ENCODE measurements at regions not wholly inside any gene's neighbourhood (a gene's known extent, or its start where the extent isn't known, plus 50 kb on each side); places are given as distances from the start of the nearest gene placed in this dataset.

DNA sequence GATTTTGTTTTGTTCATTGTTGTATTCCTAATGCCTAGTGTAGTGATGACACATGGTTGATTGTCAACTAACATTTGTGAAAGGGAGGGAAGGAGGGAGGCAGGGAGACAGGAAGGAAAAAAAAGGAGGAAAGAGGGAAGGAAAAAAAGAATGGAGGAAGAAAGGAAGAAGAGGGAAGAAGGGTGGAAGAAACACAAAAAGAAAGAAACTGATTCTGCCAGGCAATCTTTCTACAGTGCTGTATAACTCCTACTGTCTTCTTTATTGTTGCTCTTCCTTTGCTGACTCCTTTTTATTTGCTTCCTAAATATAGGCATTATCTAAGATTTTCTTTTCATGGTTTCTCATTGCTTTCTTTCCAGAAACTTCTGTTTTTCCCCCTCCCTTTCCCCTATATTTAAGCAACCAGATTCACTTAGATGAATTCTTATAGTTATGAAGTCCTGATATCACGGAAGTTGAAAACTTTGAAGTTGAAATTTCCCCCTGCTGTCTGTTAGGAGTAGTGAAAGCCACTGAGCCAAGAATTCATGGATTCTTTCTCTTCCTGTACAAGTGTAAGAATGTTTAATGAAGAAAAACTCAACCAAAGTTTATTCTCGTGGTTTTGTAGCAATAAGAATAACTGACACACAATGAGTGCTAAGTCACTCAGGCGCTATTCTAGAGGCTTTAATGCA is 305.1 kb upstream of the FSHR start:
- TF ChIP-seq, protein P1, sequence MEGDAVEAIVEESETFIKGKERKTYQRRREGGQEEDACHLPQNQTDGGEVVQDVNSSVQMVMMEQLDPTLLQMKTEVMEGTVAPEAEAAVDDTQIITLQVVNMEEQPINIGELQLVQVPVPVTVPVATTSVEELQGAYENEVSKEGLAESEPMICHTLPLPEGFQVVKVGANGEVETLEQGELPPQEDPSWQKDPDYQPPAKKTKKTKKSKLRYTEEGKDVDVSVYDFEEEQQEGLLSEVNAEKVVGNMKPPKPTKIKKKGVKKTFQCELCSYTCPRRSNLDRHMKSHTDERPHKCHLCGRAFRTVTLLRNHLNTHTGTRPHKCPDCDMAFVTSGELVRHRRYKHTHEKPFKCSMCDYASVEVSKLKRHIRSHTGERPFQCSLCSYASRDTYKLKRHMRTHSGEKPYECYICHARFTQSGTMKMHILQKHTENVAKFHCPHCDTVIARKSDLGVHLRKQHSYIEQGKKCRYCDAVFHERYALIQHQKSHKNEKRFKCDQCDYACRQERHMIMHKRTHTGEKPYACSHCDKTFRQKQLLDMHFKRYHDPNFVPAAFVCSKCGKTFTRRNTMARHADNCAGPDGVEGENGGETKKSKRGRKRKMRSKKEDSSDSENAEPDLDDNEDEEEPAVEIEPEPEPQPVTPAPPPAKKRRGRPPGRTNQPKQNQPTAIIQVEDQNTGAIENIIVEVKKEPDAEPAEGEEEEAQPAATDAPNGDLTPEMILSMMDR (IDR thresholded peaks at IDR 0.05), result no peak
- TF ChIP-seq POLR2A (IDR thresholded peaks at IDR 0.05), result no peak

Data from uterus (tissue), 2 donors.